ENCODE measurements at regions not wholly inside any gene's neighbourhood (a gene's known extent, or its start where the extent isn't known, plus 50 kb on each side); places are given as distances from the start of the nearest gene placed in this dataset.

DNA sequence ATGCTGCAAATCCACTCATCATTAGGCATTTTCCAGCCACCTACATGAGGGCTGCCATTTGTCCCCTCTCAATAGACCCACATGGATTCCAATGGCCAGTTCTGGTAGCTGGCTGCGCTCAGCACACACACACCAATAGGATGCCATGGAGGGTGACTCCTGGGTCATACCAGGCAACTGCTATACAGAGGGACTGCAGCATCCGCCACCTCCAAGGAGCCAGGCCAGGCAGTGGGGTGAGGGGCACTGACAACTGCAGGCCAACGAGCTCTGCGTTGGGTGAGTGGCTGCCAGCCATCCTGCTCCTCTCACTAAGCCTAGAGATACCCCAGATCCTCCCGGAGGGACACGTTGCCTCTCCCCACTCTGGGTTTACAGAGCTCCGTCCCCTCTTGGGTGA is 118.8 kb upstream of the NANOS1 start:
- H3K4me1 ChIP-seq, result no peaks in the 10 kb centered on the region
- H3K27me3 ChIP-seq, result no peaks in the 10 kb centered on the region
- no peak for DNase-seq
- H3K4me3 ChIP-seq, result no peak overlapping the region
- intact Hi-C loops (cut with DNase I; ENCODE audit: low total_unique reads), result no loop called here
- TF ChIP-seq POLR2AphosphoS5 (IDR thresholded peaks at IDR 0.05) (no peak), POLR2A (IDR thresholded peaks at IDR 0.05) (no peak), EP300 (IDR thresholded peaks at IDR 0.05) (no peak)
- TF ChIP-seq, protein P1, sequence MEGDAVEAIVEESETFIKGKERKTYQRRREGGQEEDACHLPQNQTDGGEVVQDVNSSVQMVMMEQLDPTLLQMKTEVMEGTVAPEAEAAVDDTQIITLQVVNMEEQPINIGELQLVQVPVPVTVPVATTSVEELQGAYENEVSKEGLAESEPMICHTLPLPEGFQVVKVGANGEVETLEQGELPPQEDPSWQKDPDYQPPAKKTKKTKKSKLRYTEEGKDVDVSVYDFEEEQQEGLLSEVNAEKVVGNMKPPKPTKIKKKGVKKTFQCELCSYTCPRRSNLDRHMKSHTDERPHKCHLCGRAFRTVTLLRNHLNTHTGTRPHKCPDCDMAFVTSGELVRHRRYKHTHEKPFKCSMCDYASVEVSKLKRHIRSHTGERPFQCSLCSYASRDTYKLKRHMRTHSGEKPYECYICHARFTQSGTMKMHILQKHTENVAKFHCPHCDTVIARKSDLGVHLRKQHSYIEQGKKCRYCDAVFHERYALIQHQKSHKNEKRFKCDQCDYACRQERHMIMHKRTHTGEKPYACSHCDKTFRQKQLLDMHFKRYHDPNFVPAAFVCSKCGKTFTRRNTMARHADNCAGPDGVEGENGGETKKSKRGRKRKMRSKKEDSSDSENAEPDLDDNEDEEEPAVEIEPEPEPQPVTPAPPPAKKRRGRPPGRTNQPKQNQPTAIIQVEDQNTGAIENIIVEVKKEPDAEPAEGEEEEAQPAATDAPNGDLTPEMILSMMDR (IDR thresholded peaks at IDR 0.05), result no peak
- 81 to 94% (median 90%) methylated on average over 6 to 7 of the region's 7 CpGs for WGBS, 5 donors
- no peaks in the 10 kb centered on the region for H3K36me3 ChIP-seq
- H3K27ac ChIP-seq, result no peak overlapping the region
- no peaks in the 10 kb centered on the region for H3K9me3 ChIP-seq

DNA sequence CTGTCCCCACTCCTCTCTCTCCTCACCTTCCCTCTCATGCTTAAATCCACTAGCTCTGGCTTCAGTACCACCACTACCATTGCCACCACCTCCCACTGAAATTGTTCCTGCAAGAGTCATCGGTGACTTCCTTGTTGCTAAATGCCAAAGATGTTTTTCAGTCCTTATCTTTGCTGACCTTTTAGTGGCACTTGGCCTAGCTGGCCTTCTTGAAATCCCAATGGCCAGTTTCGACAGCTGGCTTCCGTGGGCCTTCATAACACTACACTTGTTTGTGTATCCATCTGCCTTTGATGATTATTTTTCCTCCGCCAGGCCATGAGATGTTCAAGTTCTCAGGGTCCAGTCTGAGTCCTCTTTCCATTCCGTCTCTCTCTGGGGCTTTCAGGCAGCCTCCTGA is 118.2 kb upstream of the NANOS1 start:
- Histone ChIP-seq H3K9me3 (no peaks in the 10 kb centered on the region), H3K4me3 (no peak overlapping the region), H3K4me1 (no peaks in the 10 kb centered on the region), H3K27ac (no peak overlapping the region), H3K36me3 (no peaks in the 10 kb centered on the region), H3K27me3 (no peaks in the 10 kb centered on the region)
- no peak for TF ChIP-seq POLR2A (IDR thresholded peaks at IDR 0.05)
- no peak for TF ChIP-seq POLR2AphosphoS5 (IDR thresholded peaks at IDR 0.05)
- TF ChIP-seq, protein P1 (IDR thresholded peaks at IDR 0.05), result no peak
- TF ChIP-seq EP300 (IDR thresholded peaks at IDR 0.05), result no peak
- no peak for DNase-seq
- 50 to 61% (median 53%) methylated on average over 5 of the region's 5 CpGs for WGBS, 5 donors
- intact Hi-C loops (cut with DNase I; ENCODE audit: low total_unique reads), result no loop called here

DNA sequence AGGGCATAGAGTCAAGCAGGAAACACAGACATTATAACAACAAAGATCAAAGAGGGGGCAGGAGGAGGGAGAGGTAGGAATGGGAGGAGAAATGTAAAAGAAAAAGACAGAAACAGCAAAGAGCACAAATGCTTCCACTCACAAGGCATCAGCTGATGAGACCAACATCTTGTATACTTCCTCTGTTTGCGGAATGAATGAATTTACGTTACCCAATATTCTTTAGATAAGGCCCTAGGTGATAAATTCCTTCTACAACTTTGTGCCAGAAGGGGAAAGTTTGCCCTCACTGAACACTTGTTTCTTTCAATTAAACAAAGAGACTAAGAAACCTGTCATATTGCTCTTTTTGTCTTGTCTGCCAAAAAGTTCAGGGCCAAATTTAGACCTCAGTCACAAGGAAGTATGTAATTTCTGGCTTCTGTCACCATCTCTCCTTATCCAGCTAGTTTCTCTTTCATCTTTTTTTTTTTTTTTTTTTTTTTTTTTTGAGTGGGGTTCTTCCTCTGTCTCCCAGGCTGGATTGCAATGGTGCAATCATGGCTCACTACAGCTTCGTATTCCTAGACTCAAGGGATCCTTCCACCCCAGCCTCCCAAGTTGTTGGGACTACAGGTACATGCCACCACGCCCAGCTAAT is 116.4 kb upstream of the NANOS1 start:
- Histone ChIP-seq H3K27ac (no peak overlapping the region), H3K27me3 (no peaks in the 10 kb centered on the region), H3K9me3 (no peaks in the 10 kb centered on the region), H3K4me3 (no peak overlapping the region), H3K36me3 (no peaks in the 10 kb centered on the region), H3K4me1 (no peaks in the 10 kb centered on the region)
- 64 to 77% (median 69%) methylated on average over 4 of the region's 4 CpGs for WGBS, 5 donors
- no peak for TF ChIP-seq POLR2AphosphoS5 (IDR thresholded peaks at IDR 0.05)
- TF ChIP-seq EP300 (IDR thresholded peaks at IDR 0.05), result no peak
- no peak for TF ChIP-seq POLR2A (IDR thresholded peaks at IDR 0.05)
- TF ChIP-seq, protein P1 (IDR thresholded peaks at IDR 0.05), result no peak
- no peak for DNase-seq
- intact Hi-C loops (cut with DNase I; ENCODE audit: low total_unique reads), result no loop called here

DNA sequence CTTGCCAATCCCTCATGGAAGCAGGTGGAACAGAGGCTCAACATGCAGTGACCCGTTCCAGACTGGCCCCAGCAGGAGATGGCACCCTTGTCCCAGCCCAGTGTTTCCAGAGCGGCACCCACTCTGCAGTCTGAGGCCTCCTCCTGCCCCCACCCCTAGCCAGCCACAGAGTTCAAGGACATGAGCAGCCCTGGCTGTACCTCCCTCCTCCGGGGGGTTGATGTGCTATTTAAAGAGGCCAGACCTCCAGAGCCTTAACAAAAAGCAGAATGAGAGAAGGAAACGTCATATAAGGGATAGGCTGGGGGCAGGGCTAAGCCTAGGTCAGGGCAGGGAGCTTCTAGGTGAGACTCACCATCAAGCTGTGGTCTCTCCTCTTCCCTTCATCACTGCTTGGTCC is 115.7 kb upstream of the NANOS1 start:
- Histone ChIP-seq H3K36me3 (no peaks in the 10 kb centered on the region), H3K4me3 (no peak overlapping the region), H3K27me3 (no peaks in the 10 kb centered on the region), H3K9me3 (no peaks in the 10 kb centered on the region), H3K27ac (no peak overlapping the region), H3K4me1 (no peaks in the 10 kb centered on the region)
- TF ChIP-seq POLR2AphosphoS5 (IDR thresholded peaks at IDR 0.05), result no peak
- no peak for TF ChIP-seq EP300 (IDR thresholded peaks at IDR 0.05)
- TF ChIP-seq, protein P1 (IDR thresholded peaks at IDR 0.05), result no peak
- TF ChIP-seq POLR2A (IDR thresholded peaks at IDR 0.05), result no peak
- DNase-seq, result no peak
- intact Hi-C loops (cut with DNase I; ENCODE audit: low total_unique reads), result no loop called here
- 53 to 60% (median 58%) methylated on average over 4 of the region's 4 CpGs for WGBS, 5 donors

Measured in stomach (tissue), 8 donors.